ENCODE measurements at regions not wholly inside any gene's neighbourhood (a gene's known extent, or its start where the extent isn't known, plus 50 kb on each side); places are given as distances from the start of the nearest gene placed in this dataset.

DNA sequence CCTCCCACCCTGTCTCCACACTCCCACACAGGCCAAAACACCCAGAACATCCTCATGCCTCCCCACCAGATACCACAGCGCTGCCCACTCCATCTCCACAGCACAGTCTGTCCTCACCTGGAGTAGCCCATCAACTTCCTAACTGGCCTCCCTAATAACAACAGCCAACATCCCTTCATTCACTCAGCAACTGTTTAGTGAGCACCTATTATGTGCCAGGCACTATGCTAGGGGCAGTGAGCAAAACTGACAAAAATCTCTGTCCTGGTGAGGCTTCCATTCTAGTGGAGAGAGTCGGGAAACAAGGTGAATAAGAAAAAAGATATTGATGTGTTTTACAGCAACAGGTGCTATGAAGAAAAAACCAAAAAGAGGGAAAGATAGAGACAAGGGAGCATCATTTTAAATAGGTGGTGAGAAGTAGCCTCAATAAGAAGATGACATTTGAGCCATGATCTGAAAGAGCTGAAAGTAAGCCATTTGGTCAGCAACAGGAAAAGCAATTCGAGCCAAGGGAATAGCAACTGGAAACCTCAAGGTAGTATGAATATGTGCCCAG is 523.9 kb downstream of the SHQ1 start:
- Histone ChIP-seq H2BK15ac (ENCODE audit: low read depth, low read length) (no peak overlapping the region), H3K9ac (ENCODE audit: low read depth, low read length) (no peak overlapping the region), H3K9me3 (ENCODE audit: control insufficient read depth, insufficient read depth, low read length) (no peaks in the 10 kb centered on the region), H2AK9ac (replicated peaks; ENCODE audit: low read depth, low read length, poor library complexity) (no peak overlapping the region), H3K4ac (ENCODE audit: low read depth, low read length) (no peak overlapping the region), H3K23ac (ENCODE audit: low read depth, low read length) (no peak overlapping the region), H2BK20ac (ENCODE audit: low read depth, low read length) (no peak overlapping the region), H2AFZ (replicated peaks; ENCODE audit: low read length, poor library complexity) (no peak overlapping the region), H3K4me3 (ENCODE audit: insufficient read depth, low read depth, low read length) (no peak overlapping the region), H3K9me1 (ENCODE audit: insufficient read depth, low read length) (peaks cover under 1% of the 10 kb centered on the region; the same call in 1 of the 2 replicates), H3K18ac (ENCODE audit: low read depth, low read length) (no peak overlapping the region), H4K20me1 (ENCODE audit: insufficient read depth, low read length) (no peaks in the 10 kb centered on the region), H4K8ac (ENCODE audit: low read depth in 2 of 2, low read length in 2 of 2) (no peak overlapping the region), H2AK5ac (ENCODE audit: low read depth, low read length) (no peak overlapping the region), H3K79me1 (ENCODE audit: low read depth in 1 of 2, low read length in 2 of 2) (no peaks in the 10 kb centered on the region), H3K4me2 (ENCODE audit: low read depth, low read length) (no peak overlapping the region), H3K27ac (ENCODE audit: insufficient read depth, low read length) (no peak overlapping the region), H2BK120ac (ENCODE audit: low read depth, low read length) (no peak overlapping the region), H4K5ac (ENCODE audit: low read depth, low read length) (no peak overlapping the region), H2BK5ac (ENCODE audit: low read depth, low read length, poor library complexity, severe bottlenecking) (no peak overlapping the region), H3K56ac (ENCODE audit: extremely low read depth, insufficient read depth, low read length) (no peak overlapping the region), H3K4me1 (ENCODE audit: control insufficient read depth, insufficient read depth, low read length) (peaks cover 2% of the 10 kb centered on the region; the same call in 1 of the 2 replicates), H3K27me3 (ENCODE audit: control insufficient read depth, insufficient read depth, low read length) (peaks cover 21% of the 10 kb centered on the region), H3K14ac (replicated peaks; ENCODE audit: low read depth, low read length) (no peak overlapping the region), H3K36me3 (ENCODE audit: control insufficient read depth, insufficient read depth, low read length) (no peaks in the 10 kb centered on the region), H4K91ac (ENCODE audit: insufficient read depth, low read depth, low read length) (no peak overlapping the region)
- TF ChIP-seq, protein P1, sequence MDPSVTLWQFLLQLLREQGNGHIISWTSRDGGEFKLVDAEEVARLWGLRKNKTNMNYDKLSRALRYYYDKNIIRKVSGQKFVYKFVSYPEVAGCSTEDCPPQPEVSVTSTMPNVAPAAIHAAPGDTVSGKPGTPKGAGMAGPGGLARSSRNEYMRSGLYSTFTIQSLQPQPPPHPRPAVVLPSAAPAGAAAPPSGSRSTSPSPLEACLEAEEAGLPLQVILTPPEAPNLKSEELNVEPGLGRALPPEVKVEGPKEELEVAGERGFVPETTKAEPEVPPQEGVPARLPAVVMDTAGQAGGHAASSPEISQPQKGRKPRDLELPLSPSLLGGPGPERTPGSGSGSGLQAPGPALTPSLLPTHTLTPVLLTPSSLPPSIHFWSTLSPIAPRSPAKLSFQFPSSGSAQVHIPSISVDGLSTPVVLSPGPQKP (IDR thresholded peaks at IDR 0.05; ENCODE audit: borderline replicate concordance, low read depth, low read length): no peak
- no peak for TF ChIP-seq BHLHE40 (IDR thresholded peaks at IDR 0.05; ENCODE audit: low read depth, low read length)
- TF ChIP-seq CEBPB (IDR thresholded peaks at IDR 0.05; ENCODE audit: low read depth, low read length): no peak
- TF ChIP-seq RCOR1 (IDR thresholded peaks at IDR 0.05; ENCODE audit: insufficient replicate concordance, low read length): no peak
- TF ChIP-seq RAD21 (IDR thresholded peaks at IDR 0.05; ENCODE audit: low read length): no peak
- no peak for TF ChIP-seq RFX5 (IDR thresholded peaks at IDR 0.05; ENCODE audit: low read depth, low read length)
- no peak for TF ChIP-seq MAFK (IDR thresholded peaks at IDR 0.05; ENCODE audit: low read depth, low read length)
- no peak for TF ChIP-seq CHD1 (IDR thresholded peaks at IDR 0.05; ENCODE audit: low read depth, low read length)
- no peak for TF ChIP-seq MAZ (IDR thresholded peaks at IDR 0.05; ENCODE audit: borderline replicate concordance, low read depth, low read length)
- TF ChIP-seq NFE2L2 (IDR thresholded peaks at IDR 0.05; ENCODE audit: low read depth, low read length): no peak
- no peak for TF ChIP-seq POLR2A (IDR thresholded peaks at IDR 0.05; ENCODE audit: low read depth, low read length)
- no peak for TF ChIP-seq FOS (IDR thresholded peaks at IDR 0.05; ENCODE audit: low read depth, low read length)
- TF ChIP-seq MXI1 (IDR thresholded peaks at IDR 0.05; ENCODE audit: borderline replicate concordance, low read depth, low read length): no peak
- TF ChIP-seq, protein P2, sequence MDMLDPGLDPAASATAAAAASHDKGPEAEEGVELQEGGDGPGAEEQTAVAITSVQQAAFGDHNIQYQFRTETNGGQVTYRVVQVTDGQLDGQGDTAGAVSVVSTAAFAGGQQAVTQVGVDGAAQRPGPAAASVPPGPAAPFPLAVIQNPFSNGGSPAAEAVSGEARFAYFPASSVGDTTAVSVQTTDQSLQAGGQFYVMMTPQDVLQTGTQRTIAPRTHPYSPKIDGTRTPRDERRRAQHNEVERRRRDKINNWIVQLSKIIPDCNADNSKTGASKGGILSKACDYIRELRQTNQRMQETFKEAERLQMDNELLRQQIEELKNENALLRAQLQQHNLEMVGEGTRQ (IDR thresholded peaks at IDR 0.05; ENCODE audit: low read depth, low read length): no peak
- no peak for TF ChIP-seq SMC3 (IDR thresholded peaks at IDR 0.05; ENCODE audit: low read depth, low read length)
- TF ChIP-seq, protein P3, sequence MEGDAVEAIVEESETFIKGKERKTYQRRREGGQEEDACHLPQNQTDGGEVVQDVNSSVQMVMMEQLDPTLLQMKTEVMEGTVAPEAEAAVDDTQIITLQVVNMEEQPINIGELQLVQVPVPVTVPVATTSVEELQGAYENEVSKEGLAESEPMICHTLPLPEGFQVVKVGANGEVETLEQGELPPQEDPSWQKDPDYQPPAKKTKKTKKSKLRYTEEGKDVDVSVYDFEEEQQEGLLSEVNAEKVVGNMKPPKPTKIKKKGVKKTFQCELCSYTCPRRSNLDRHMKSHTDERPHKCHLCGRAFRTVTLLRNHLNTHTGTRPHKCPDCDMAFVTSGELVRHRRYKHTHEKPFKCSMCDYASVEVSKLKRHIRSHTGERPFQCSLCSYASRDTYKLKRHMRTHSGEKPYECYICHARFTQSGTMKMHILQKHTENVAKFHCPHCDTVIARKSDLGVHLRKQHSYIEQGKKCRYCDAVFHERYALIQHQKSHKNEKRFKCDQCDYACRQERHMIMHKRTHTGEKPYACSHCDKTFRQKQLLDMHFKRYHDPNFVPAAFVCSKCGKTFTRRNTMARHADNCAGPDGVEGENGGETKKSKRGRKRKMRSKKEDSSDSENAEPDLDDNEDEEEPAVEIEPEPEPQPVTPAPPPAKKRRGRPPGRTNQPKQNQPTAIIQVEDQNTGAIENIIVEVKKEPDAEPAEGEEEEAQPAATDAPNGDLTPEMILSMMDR (conservative IDR thresholded peaks at IDR 0.05; ENCODE audit: low read depth, low read length): no peak
- CTCF ChIA-PET: no interaction called here
- no TSS peak for BruUV-seq (replicated peaks)
- 87% methylated on average over 3 of the region's 3 CpGs; no CpG with 5 or more reads in 1 of the 2 experiments for WGBS, 2 experiments (ENCODE audit: extremely low coverage in 2 of 2, insufficient read length in 1 of 2)
- intact Hi-C loops (cut with micrococcal nuclease): no loop called here
- dilution Hi-C loops (cut with HindIII; ENCODE audit: low sequenced_read_pairs, unreplicated experiment): no loop called here
- in situ Hi-C loops (cut with MboI; ENCODE audit: low sequenced_read_pairs): no loop called here
- ATAC-seq (ENCODE audit: low read depth) (no peak), DNase-seq (no peak)
- POLR2A ChIA-PET (ENCODE audit: unreplicated experiment): no interaction called here

Measured in IMR-90 (cell line).